Natural killer cell treated with Interleukin-12 subunit alpha and Interleukin-12 subunit beta and Interleukin-15 and Interleukin-18, amount 100 ng/mL, for 72 hours (primary cell): ENCODE measurements at regions not wholly inside any gene's neighbourhood (a gene's known extent, or its start where the extent isn't known, plus 50 kb on each side); places are given as distances from the start of the nearest gene placed in this dataset.

Source experiments
- ATAC-seq, 2 donors: fragments of 150-1000 bp; cut with Tn5 transposase in 1 of 2; sonication (Bioruptor Pico), chemical (Tn5 transposase) in 1 of 2; 2 replicates each; pipeline ENCODE4 v1.10.0; 2021
- DNase-seq: peaks from one replicate; pipeline ENCODE4 v3.0.0; 2022; ENCODE audit warnings: low spot score
- H3K27ac Mint-ChIP-seq, 2 donors: 1 replicate in 1 of 2; 2 replicates in 1 of 2; pipeline ENCODE4 v1.8.0; 2022; ENCODE audit warnings: mixed read lengths in 2 of 2, mild to moderate bottlenecking in 1 of 2, moderate library complexity in 1 of 2
- H3K27me3 Mint-ChIP-seq, 2 donors: 1 replicate in 1 of 2; 2 replicates in 1 of 2; pipeline ENCODE4 v1.8.0; 2022; ENCODE audit warnings: mixed read lengths in 2 of 2
- H3K36me3 Mint-ChIP-seq: one replicate; pipeline ENCODE4 v1.8.0; 2022; ENCODE audit warnings: mixed read lengths
- H3K4me1 Mint-ChIP-seq, 2 donors: 1 replicate in 1 of 2; 2 replicates in 1 of 2; pipeline ENCODE4 v1.8.0; 2022; ENCODE audit warnings: low read depth in 2 of 2, mixed read lengths in 2 of 2, mild to moderate bottlenecking in 1 of 2
- H3K4me3 Mint-ChIP-seq: one replicate; pipeline ENCODE4 v1.8.0; 2022; ENCODE audit warnings: mixed read lengths
- H3K9me3 Mint-ChIP-seq: 2 replicates; pipeline ENCODE4 v1.8.0; 2022; ENCODE audit warnings: mixed read lengths

GRCh38 chr14:87205811-87206210 lies 787.2 kb downstream of the GALC start:
- Mint-ChIP-seq H3K4me3 (no peak overlapping the region), H3K27ac (no peak overlapping the region), H3K36me3 (no peaks in the 10 kb centered on the region), H3K9me3 (peaks cover 3% of the 10 kb centered on the region), H3K27me3 (no peaks in the 10 kb centered on the region), H3K4me1 (no peaks in the 10 kb centered on the region)
- DNase-seq, result no peak
- ATAC-seq, result no peak

GRCh38 chr14:87203346-87203745 lies 789.6 kb downstream of the GALC start:
- no peak overlapping the region for H3K4me3 Mint-ChIP-seq
- H3K36me3 Mint-ChIP-seq, result no peaks in the 10 kb centered on the region
- no peaks in the 10 kb centered on the region for H3K27me3 Mint-ChIP-seq
- no peak overlapping the region for H3K27ac Mint-ChIP-seq
- no peak for DNase-seq
- H3K4me1 Mint-ChIP-seq, result no peaks in the 10 kb centered on the region
- H3K9me3 Mint-ChIP-seq, result peaks cover 3% of the 10 kb centered on the region
- ATAC-seq, result no peak

GRCh38 chr14:87199381-87199780 lies 793.6 kb downstream of the GALC start:
- Mint-ChIP-seq H3K27ac (no peak overlapping the region), H3K27me3 (no peaks in the 10 kb centered on the region), H3K9me3 (peaks cover 8% of the 10 kb centered on the region), H3K4me3 (no peak overlapping the region), H3K36me3 (no peaks in the 10 kb centered on the region), H3K4me1 (no peaks in the 10 kb centered on the region)
- ATAC-seq, result no peak
- DNase-seq, result no peak

GRCh38 chr14:87196436-87196835 lies 796.5 kb downstream of the GALC start:
- H3K4me3 Mint-ChIP-seq, result no peak overlapping the region
- H3K27me3 Mint-ChIP-seq, result no peaks in the 10 kb centered on the region
- H3K9me3 Mint-ChIP-seq, result peaks cover 11% of the 10 kb centered on the region
- no peak for ATAC-seq
- H3K36me3 Mint-ChIP-seq, result no peaks in the 10 kb centered on the region
- H3K4me1 Mint-ChIP-seq, result no peaks in the 10 kb centered on the region
- no peak overlapping the region for H3K27ac Mint-ChIP-seq
- no peak for DNase-seq

- no peak overlapping the region for H3K4me3 Mint-ChIP-seq
- no peak for DNase-seq
These were observed 805.2 kb downstream of the GALC start for GRCh38 chr14:87187786-87188185.

GRCh38 chr14:87186737-87187136 lies 806.2 kb downstream of the GALC start:
- DNase-seq (no peak), ATAC-seq (no peak)
- Mint-ChIP-seq H3K4me1 (no peaks in the 10 kb centered on the region), H3K27me3 (no peaks in the 10 kb centered on the region), H3K36me3 (no peaks in the 10 kb centered on the region), H3K4me3 (no peak overlapping the region), H3K9me3 (peaks cover 17% of the 10 kb centered on the region), H3K27ac (no peak overlapping the region)

More at GRCh38 chr14:87187786-87188185, 805.2 kb downstream of the GALC start:
- Mint-ChIP-seq H3K4me1 (no peaks in the 10 kb centered on the region), H3K27me3 (no peaks in the 10 kb centered on the region), H3K9me3 (peaks cover 20% of the 10 kb centered on the region), H3K36me3 (no peaks in the 10 kb centered on the region), H3K27ac (no peak overlapping the region)
- ATAC-seq, result no peak

- no peaks in the 10 kb centered on the region for H3K4me1 Mint-ChIP-seq
- H3K27ac Mint-ChIP-seq, result no peak overlapping the region
- no peaks in the 10 kb centered on the region for H3K27me3 Mint-ChIP-seq
- DNase-seq (no peak), ATAC-seq (no peak)
- H3K4me3 Mint-ChIP-seq, result no peak overlapping the region
- peaks cover 17% of the 10 kb centered on the region for H3K9me3 Mint-ChIP-seq
- H3K36me3 Mint-ChIP-seq, result no peaks in the 10 kb centered on the region
These were observed 806.9 kb downstream of the GALC start for GRCh38 chr14:87185961-87186560.

- Mint-ChIP-seq H3K9me3 (peaks cover 8% of the 10 kb centered on the region), H3K27ac (no peak overlapping the region), H3K4me3 (no peak overlapping the region), H3K4me1 (no peaks in the 10 kb centered on the region), H3K27me3 (no peaks in the 10 kb centered on the region), H3K36me3 (no peaks in the 10 kb centered on the region)
- ATAC-seq, result no peak
- DNase-seq, result no peak
These were observed 808.8 kb downstream of the GALC start for GRCh38 chr14:87184180-87184579.

GRCh38 chr14:87181288-87181687 lies 811.7 kb downstream of the GALC start:
- no peaks in the 10 kb centered on the region for H3K4me1 Mint-ChIP-seq
- no peak overlapping the region for H3K4me3 Mint-ChIP-seq
- ATAC-seq, result no peak
- no peak overlapping the region for H3K27ac Mint-ChIP-seq
- H3K27me3 Mint-ChIP-seq, result no peaks in the 10 kb centered on the region
- H3K9me3 Mint-ChIP-seq, result peaks cover 14% of the 10 kb centered on the region
- no peaks in the 10 kb centered on the region for H3K36me3 Mint-ChIP-seq
- no peak for DNase-seq

- Mint-ChIP-seq H3K4me1 (no peaks in the 10 kb centered on the region), H3K36me3 (no peaks in the 10 kb centered on the region), H3K27me3 (no peaks in the 10 kb centered on the region), H3K4me3 (no peak overlapping the region), H3K27ac (no peak overlapping the region), H3K9me3 (peaks cover 14% of the 10 kb centered on the region)
- DNase-seq (no peak), ATAC-seq (no peak)
These were observed 813.0 kb downstream of the GALC start for GRCh38 chr14:87179936-87180335.

GRCh38 chr14:87178277-87178676 lies 814.7 kb downstream of the GALC start:
- Mint-ChIP-seq H3K9me3 (peaks cover 14% of the 10 kb centered on the region), H3K4me3 (no peak overlapping the region), H3K36me3 (no peaks in the 10 kb centered on the region), H3K27ac (no peak overlapping the region), H3K4me1 (no peaks in the 10 kb centered on the region), H3K27me3 (no peaks in the 10 kb centered on the region)
- ATAC-seq (no peak), DNase-seq (no peak)

- peaks cover 16% of the 10 kb centered on the region for H3K9me3 Mint-ChIP-seq
- H3K36me3 Mint-ChIP-seq, result no peaks in the 10 kb centered on the region
- ATAC-seq (no peak), DNase-seq (no peak)
- no peaks in the 10 kb centered on the region for H3K27me3 Mint-ChIP-seq
- no peaks in the 10 kb centered on the region for H3K4me1 Mint-ChIP-seq
- H3K4me3 Mint-ChIP-seq, result no peak overlapping the region
- no peak overlapping the region for H3K27ac Mint-ChIP-seq
These were observed 817.8 kb downstream of the GALC start for GRCh38 chr14:87175175-87175574.

- Mint-ChIP-seq H3K4me3 (no peak overlapping the region), H3K9me3 (peaks cover 14% of the 10 kb centered on the region), H3K27ac (no peak overlapping the region), H3K27me3 (no peaks in the 10 kb centered on the region), H3K36me3 (no peaks in the 10 kb centered on the region), H3K4me1 (no peaks in the 10 kb centered on the region)
- ATAC-seq, result no peak
- no peak for DNase-seq
These were observed 821.8 kb downstream of the GALC start for GRCh38 chr14:87171141-87171540.

- H3K9me3 Mint-ChIP-seq, result peaks cover 19% of the 10 kb centered on the region
- DNase-seq (no peak), ATAC-seq (no peak)
- H3K36me3 Mint-ChIP-seq, result no peaks in the 10 kb centered on the region
- H3K27me3 Mint-ChIP-seq, result no peaks in the 10 kb centered on the region
- H3K4me1 Mint-ChIP-seq, result no peaks in the 10 kb centered on the region
- H3K4me3 Mint-ChIP-seq, result no peak overlapping the region
- H3K27ac Mint-ChIP-seq, result no peak overlapping the region
These were observed 822.8 kb downstream of the GALC start for GRCh38 chr14:87170179-87170578.

- no peak for ATAC-seq
- Mint-ChIP-seq H3K27me3 (no peaks in the 10 kb centered on the region), H3K36me3 (no peaks in the 10 kb centered on the region), H3K27ac (no peak overlapping the region), H3K9me3 (peaks cover 19% of the 10 kb centered on the region), H3K4me3 (no peak overlapping the region), H3K4me1 (no peaks in the 10 kb centered on the region)
- no peak for DNase-seq
These were observed 823.6 kb downstream of the GALC start for GRCh38 chr14:87169362-87169761.
